ENCODE measurements at regions not wholly inside any gene's neighbourhood (a gene's known extent, or its start where the extent isn't known, plus 50 kb on each side); places are given as distances from the start of the nearest gene placed in this dataset.

DNA sequence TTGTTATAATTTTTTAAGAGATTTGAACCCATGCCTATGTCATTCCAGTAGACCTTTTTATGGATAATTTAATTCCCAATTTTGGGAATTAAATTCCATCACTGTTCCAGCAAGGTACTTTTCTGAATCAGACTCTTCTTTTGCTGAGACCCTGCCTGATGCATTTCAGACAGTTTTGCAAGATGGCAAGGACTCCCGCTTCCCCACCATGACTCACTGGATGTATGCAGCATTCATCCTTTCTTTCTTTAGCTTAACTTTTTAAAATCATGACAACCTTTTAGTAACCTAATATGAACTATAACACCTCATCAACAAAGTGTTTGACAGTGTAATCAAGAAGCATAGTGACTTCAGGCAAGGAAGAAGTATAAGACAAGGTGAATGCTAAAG, 178.1 kb upstream of the LEF1 start (continued):
- TF ChIP-seq, protein P1, sequence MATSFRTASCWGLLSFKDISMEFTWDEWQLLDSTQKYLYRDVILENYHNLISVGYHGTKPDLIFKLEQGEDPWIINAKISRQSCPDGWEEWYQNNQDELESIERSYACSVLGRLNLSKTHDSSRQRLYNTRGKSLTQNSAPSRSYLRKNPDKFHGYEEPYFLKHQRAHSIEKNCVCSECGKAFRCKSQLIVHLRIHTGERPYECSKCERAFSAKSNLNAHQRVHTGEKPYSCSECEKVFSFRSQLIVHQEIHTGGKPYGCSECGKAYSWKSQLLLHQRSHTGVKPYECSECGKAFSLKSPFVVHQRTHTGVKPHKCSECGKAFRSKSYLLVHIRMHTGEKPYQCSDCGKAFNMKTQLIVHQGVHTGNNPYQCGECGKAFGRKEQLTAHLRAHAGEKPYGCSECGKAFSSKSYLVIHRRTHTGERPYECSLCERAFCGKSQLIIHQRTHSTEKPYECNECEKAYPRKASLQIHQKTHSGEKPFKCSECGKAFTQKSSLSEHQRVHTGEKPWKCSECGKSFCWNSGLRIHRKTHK (tag by site-specific recombination; IDR thresholded peaks at IDR 0.05): no peak

DNA sequence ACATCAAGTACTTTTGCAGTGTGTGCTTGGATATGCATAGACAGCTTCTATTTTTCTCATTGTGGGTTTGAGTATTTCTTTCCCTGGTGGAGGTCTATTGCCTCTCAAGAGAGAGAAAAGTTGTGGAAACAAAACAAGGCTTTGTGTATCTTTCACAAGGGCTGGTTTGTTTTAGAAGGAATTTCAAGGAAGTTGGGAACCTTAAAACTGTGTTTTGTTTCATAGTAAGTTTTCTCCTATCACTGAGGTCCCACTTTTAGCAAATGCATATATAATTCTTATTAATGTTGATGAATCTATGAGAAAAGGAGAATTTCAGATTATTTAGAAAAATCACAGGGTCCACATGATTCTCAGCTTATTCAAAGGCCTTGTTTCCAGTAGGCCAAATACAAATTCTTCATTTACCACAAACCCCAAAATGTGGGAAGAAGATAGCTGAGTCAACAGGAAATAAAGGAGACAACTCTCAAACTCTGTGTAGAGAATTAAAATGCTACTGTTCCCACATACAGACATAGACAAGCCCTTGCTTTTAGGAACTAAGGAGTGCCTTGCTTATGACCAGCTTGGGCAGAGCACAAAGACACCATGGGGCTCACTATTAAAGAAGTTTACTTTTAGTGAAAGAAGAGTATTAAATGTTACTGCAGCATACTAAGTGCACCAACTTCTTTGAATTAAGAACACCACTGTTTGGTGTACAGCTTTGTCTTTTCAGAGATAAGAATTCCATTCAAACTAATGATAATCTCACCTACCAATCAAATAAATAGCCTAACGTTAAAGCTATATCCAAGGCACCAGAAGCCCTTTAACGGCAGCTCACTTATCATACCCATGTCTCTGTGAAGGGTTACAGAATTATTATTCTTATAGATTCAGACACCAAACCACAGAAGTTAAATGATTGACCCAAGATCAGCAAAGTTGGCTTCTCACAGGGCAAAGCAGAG, 177.4 kb upstream of the LEF1 start:
- POLR2A ChIA-PET: no interaction called here
- Histone ChIP-seq H3K9me3 (ENCODE audit: control insufficient read depth, insufficient read depth, low read depth, low read length) (no peaks in the 10 kb centered on the region), H3K4me3 (ENCODE audit: low read depth, low read length) (no peak overlapping the region), H3K36me3 (ENCODE audit: control insufficient read depth in 2 of 2, insufficient read depth in 1 of 2, low read length in 2 of 2) (no peaks in the 10 kb centered on the region), H3K4me1 (ENCODE audit: control insufficient read depth, insufficient read depth, low read length) (no peaks in the 10 kb centered on the region; the same call in 1 of the 2 replicates), H3K27ac (ENCODE audit: extremely low read depth, low read depth, low read length) (no peak overlapping the region)
- CTCF ChIA-PET: interaction anchor here (1.1 kb wide), 1 partner anchor 327 kb away, joined by 3 read pairs; no protein-coding TSS in a partner anchor
- no peak for TF ChIP-seq ZNF155 (tag by site-specific recombination; IDR thresholded peaks at IDR 0.05)
- no peak for TF ChIP-seq BCL11B (tag by site-specific recombination; IDR thresholded peaks at IDR 0.05; ENCODE audit: low read depth)
- TF ChIP-seq GLI4 (tag by site-specific recombination; IDR thresholded peaks at IDR 0.05): no peak

DNA sequence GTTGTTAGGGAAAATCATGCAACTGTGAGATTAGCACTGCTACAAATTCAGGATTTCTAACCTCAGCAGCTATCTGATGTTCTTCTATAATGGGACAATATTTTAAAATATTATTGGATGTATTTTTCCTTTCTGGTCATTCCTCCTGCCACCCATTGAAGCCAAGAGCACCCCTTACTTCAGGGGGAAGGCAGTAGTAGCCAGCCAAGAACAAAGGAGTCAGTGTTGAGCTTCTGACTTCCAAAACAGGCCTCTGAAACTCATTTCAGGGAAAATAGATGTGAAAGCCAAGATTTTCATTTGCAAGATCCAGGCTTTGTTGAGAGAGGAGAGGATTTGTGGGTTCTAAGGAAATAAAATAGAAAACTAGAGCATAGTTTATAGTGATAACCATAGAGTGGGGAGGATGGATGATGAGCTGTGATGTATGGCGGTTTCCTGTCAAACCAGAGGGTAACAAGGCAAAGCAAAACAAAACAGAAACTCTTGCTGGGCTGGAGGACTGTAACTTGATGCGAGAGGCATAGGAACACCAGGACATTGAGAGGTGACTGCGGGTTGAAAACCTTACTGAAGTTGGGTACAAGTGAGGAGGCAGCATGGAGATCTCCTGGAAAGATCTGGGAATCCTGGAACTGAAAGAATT, 173.7 kb upstream of the LEF1 start:
- no peaks in the 10 kb centered on the region for H3K9me3 ChIP-seq (ENCODE audit: control insufficient read depth, insufficient read depth, low read depth, low read length)
- no peak overlapping the region for H3K27ac ChIP-seq (ENCODE audit: extremely low read depth, low read depth, low read length)
- POLR2A ChIA-PET: no interaction called here
- no peak for TF ChIP-seq TCF7L2 (IDR thresholded peaks at IDR 0.05; ENCODE audit: borderline replicate concordance, low read depth, low read length)
- TF ChIP-seq GLI2 (tag by site-specific recombination; IDR thresholded peaks at IDR 0.05; ENCODE audit: borderline replicate concordance, low read depth): no peak
- no peak for TF ChIP-seq GLIS2 (tag by site-specific recombination; IDR thresholded peaks at IDR 0.05)
- TF ChIP-seq ZEB2 (tag by site-specific recombination; IDR thresholded peaks at IDR 0.05): no peak
- CTCF ChIA-PET: no interaction called here
- H3K4me1 ChIP-seq (ENCODE audit: control insufficient read depth, insufficient read depth, low read length): no peaks in the 10 kb centered on the region
- H3K36me3 ChIP-seq (ENCODE audit: control insufficient read depth in 2 of 2, insufficient read depth in 1 of 2, low read length in 2 of 2): no peaks in the 10 kb centered on the region
- no peak overlapping the region for H3K4me3 ChIP-seq (ENCODE audit: low read depth, low read length)

DNA sequence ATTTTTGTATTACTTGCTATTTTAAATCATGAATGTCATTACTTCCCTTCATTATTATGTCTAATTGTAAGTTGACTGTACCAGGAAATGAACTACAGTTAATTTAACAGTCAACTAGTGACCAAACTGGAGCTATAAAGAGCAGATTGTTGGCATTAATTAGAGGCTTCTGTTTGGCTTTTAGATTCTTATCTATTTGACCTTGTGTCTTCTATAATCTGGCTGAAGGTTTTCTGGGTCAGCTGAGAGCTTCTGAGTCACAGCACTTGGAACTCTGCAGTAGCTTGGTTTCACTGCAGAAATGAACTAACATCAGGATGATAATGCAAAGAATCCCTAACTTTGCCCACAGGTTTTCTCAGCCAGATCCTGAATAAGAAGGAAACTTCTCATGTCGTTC, 169.2 kb upstream of the LEF1 start:
- no peak for TF ChIP-seq ZNF433 (tag by site-specific recombination; IDR thresholded peaks at IDR 0.05; ENCODE audit: low read depth)
- H3K9me3 ChIP-seq (ENCODE audit: control insufficient read depth, insufficient read depth, low read depth, low read length): no peaks in the 10 kb centered on the region
- no peaks in the 10 kb centered on the region for H3K4me1 ChIP-seq (ENCODE audit: control insufficient read depth, insufficient read depth, low read length)
- no peaks in the 10 kb centered on the region for H3K36me3 ChIP-seq (ENCODE audit: control insufficient read depth in 2 of 2, insufficient read depth in 1 of 2, low read length in 2 of 2)
- CTCF ChIA-PET: no interaction called here
- POLR2A ChIA-PET: interaction anchor here (0.6 kb wide), 1 partner anchor 37 kb away, joined by 3 read pairs; no protein-coding TSS in a partner anchor
- H3K4me3 ChIP-seq (ENCODE audit: low read depth, low read length): no peak overlapping the region
- H3K27ac ChIP-seq (ENCODE audit: extremely low read depth, low read depth, low read length): no peak overlapping the region

DNA sequence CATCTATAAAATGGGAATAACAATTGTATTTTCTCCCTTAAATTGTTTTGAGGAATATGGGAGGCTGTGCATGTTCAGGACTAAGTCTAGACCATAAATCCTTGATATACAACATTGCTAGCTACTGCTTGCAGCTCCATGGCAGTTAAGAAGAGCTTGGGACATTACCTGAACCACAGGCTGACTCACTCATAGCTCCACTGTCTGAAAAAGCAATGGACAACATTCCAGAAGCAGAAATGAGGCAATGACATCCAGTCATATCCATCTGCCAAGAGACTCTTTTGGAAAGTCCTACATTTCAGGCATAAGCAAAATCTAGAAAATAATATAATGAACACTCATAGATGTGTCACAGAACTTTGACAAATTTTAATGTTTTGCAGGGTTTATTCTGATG, 167.3 kb upstream of the LEF1 start:
- POLR2A ChIA-PET: interaction anchor here (1.6 kb wide), 1 partner anchor 167 kb away, joined by 3 read pairs; the partner anchor contains the start of gene LEF1
- CTCF ChIA-PET: no interaction called here
- Histone ChIP-seq H3K27ac (ENCODE audit: extremely low read depth, low read depth, low read length) (no peak overlapping the region), H3K9me3 (ENCODE audit: control insufficient read depth, insufficient read depth, low read depth, low read length) (no peaks in the 10 kb centered on the region), H3K36me3 (ENCODE audit: control insufficient read depth in 2 of 2, insufficient read depth in 1 of 2, low read length in 2 of 2) (no peaks in the 10 kb centered on the region), H3K4me1 (ENCODE audit: control insufficient read depth, insufficient read depth, low read length) (no peaks in the 10 kb centered on the region), H3K4me3 (ENCODE audit: low read depth, low read length) (no peak overlapping the region)
- TF ChIP-seq, protein P2, sequence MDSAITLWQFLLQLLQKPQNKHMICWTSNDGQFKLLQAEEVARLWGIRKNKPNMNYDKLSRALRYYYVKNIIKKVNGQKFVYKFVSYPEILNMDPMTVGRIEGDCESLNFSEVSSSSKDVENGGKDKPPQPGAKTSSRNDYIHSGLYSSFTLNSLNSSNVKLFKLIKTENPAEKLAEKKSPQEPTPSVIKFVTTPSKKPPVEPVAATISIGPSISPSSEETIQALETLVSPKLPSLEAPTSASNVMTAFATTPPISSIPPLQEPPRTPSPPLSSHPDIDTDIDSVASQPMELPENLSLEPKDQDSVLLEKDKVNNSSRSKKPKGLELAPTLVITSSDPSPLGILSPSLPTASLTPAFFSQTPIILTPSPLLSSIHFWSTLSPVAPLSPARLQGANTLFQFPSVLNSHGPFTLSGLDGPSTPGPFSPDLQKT (IDR thresholded peaks at IDR 0.05; ENCODE audit: borderline replicate concordance, low read depth, low read length): no peak
- TF ChIP-seq ZNF248 (tag by site-specific recombination; IDR thresholded peaks at IDR 0.05) (no peak), OSR2 (tag by site-specific recombination; IDR thresholded peaks at IDR 0.05) (no peak), WT1 (tag by site-specific recombination; IDR thresholded peaks at IDR 0.05) (no peak), ZFHX2 (tag by site-specific recombination; conservative IDR thresholded peaks at IDR 0.05) (no peak), SALL2 (tag by site-specific recombination; IDR thresholded peaks at IDR 0.05; ENCODE audit: borderline replicate concordance) (no peak), ZNF311 (tag by site-specific recombination; IDR thresholded peaks at IDR 0.05; ENCODE audit: borderline replicate concordance) (no peak)
- TF ChIP-seq, protein P3, sequence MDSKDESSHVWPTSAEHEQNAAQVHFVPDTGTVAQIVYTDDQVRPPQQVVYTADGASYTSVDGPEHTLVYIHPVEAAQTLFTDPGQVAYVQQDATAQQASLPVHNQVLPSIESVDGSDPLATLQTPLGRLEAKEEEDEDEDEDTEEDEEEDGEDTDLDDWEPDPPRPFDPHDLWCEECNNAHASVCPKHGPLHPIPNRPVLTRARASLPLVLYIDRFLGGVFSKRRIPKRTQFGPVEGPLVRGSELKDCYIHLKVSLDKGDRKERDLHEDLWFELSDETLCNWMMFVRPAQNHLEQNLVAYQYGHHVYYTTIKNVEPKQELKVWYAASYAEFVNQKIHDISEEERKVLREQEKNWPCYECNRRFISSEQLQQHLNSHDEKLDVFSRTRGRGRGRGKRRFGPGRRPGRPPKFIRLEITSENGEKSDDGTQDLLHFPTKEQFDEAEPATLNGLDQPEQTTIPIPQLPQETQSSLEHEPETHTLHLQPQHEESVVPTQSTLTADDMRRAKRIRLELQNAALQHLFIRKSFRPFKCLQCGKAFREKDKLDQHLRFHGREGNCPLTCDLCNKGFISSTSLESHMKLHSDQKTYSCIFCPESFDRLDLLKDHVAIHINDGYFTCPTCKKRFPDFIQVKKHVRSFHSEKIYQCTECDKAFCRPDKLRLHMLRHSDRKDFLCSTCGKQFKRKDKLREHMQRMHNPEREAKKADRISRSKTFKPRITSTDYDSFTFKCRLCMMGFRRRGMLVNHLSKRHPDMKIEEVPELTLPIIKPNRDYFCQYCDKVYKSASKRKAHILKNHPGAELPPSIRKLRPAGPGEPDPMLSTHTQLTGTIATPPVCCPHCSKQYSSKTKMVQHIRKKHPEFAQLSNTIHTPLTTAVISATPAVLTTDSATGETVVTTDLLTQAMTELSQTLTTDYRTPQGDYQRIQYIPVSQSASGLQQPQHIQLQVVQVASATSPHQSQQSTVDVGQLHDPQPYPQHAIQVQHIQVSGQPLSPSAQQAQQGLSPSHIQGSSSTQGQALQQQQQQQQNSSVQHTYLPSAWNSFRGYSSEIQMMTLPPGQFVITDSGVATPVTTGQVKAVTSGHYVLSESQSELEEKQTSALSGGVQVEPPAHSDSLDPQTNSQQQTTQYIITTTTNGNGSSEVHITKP (tag by site-specific recombination; IDR thresholded peaks at IDR 0.05): no peak
